ENCODE measurements at regions not wholly inside any gene's neighbourhood (a gene's known extent, or its start where the extent isn't known, plus 50 kb on each side); places are given as distances from the start of the nearest gene placed in this dataset.

- DNase-seq: no peak
Observed at GRCh38 chr7:84379446-84379845, 184.9 kb upstream of the SEMA3A start.

GRCh38 chr7:84372712-84373111 lies 178.1 kb upstream of the SEMA3A start:
- no peak for DNase-seq

GRCh38 chr7:84372155-84372621 lies 177.6 kb upstream of the SEMA3A start:
- DNase-seq: peak; percentile 66

GRCh38 chr7:84370114-84370513 lies 175.5 kb upstream of the SEMA3A start:
- DNase-seq: no peak

- DNase-seq: no peak
Observed at GRCh38 chr7:84368122-84368521, 173.5 kb upstream of the SEMA3A start.

- DNase-seq: peak; percentile 12
Observed at GRCh38 chr7:84364708-84365107, 170.1 kb upstream of the SEMA3A start.

- DNase-seq: no peak
Observed at GRCh38 chr7:84363741-84364140, 169.2 kb upstream of the SEMA3A start.

- DNase-seq: no peak
Observed at GRCh38 chr7:84362828-84363227, 168.2 kb upstream of the SEMA3A start.

GRCh38 chr7:84362360-84362759 lies 167.8 kb upstream of the SEMA3A start:
- DNase-seq: no peak

GRCh38 chr7:84354866-84355265 lies 160.3 kb upstream of the SEMA3A start:
- peak; percentile 6 for DNase-seq

- DNase-seq: no peak
Observed at GRCh38 chr7:84354030-84354429, 159.4 kb upstream of the SEMA3A start.

- DNase-seq: no peak
Observed at GRCh38 chr7:84339306-84339705, 144.7 kb upstream of the SEMA3A start.

GRCh38 chr7:84337429-84337828 lies 142.8 kb upstream of the SEMA3A start:
- DNase-seq: peak; percentile 21

GRCh38 chr7:84336766-84337165 lies 142.2 kb upstream of the SEMA3A start:
- no peak for DNase-seq

- DNase-seq: peak; percentile 47
Observed at GRCh38 chr7:84336303-84336702, 141.7 kb upstream of the SEMA3A start.

- DNase-seq: no peak
Observed at GRCh38 chr7:84331616-84332015, 137.0 kb upstream of the SEMA3A start.

- DNase-seq: no peak
Observed at GRCh38 chr7:84328571-84328970, 134.0 kb upstream of the SEMA3A start.

- DNase-seq: no peak
Observed at GRCh38 chr7:84324136-84324630, 129.6 kb upstream of the SEMA3A start.

- DNase-seq: peak; percentile 14
Observed at GRCh38 chr7:84317536-84317935, 122.9 kb upstream of the SEMA3A start.

- DNase-seq: no peak
Observed at GRCh38 chr7:84314263-84314662, 119.7 kb upstream of the SEMA3A start.

GRCh38 chr7:84304407-84304806 lies 109.8 kb upstream of the SEMA3A start:
- DNase-seq: no peak

- DNase-seq: no peak
Observed at GRCh38 chr7:84302949-84303348, 108.4 kb upstream of the SEMA3A start.

- no peak for DNase-seq
Observed at GRCh38 chr7:84297616-84298015, 103.0 kb upstream of the SEMA3A start.

- no peak for DNase-seq
Observed at GRCh38 chr7:84294847-84295455, 100.4 kb upstream of the SEMA3A start.

- no peak for DNase-seq
Observed at GRCh38 chr7:84294391-84294790, 99.8 kb upstream of the SEMA3A start.

Data from fibroblast of skin of back (primary cell).